NB4 (cell line): ENCODE measurements at regions not wholly inside any gene's neighbourhood (a gene's known extent, or its start where the extent isn't known, plus 50 kb on each side); places are given as distances from the start of the nearest gene placed in this dataset.

ENCODE experiments used
- CTCF ChIP-seq: IDR thresholded peaks from one replicate; pipeline ENCODE4 v1.5.1; 2012; ENCODE audit warnings: low read depth, low read length
- MYC ChIP-seq: IDR thresholded peaks from 2 replicates; pipeline ENCODE4 v1.6.1; 2011; ENCODE audit warnings: low read depth, low read length

- TF ChIP-seq CTCF (no peak), MYC (no peak)
Measured at GRCh38 chr7:110205899-110206298, 885.0 kb upstream of the LRRN3 start.
